ENCODE measurements at regions not wholly inside any gene's neighbourhood (a gene's known extent, or its start where the extent isn't known, plus 50 kb on each side); places are given as distances from the start of the nearest gene placed in this dataset.

- Histone ChIP-seq H3K27ac (no peak overlapping the region), H3K4me3 (no peak overlapping the region)
- no peak for TF ChIP-seq CTCF (IDR thresholded peaks at IDR 0.05)
- no peak for DNase-seq (ENCODE audit: low spot score)
Observed at GRCh38 chr1:95332754-95333153, 98.7 kb downstream of the RWDD3 start.

- no peak for TF ChIP-seq CTCF (IDR thresholded peaks at IDR 0.05)
- H3K4me3 ChIP-seq: no peak overlapping the region
- DNase-seq (ENCODE audit: low spot score): no peak
- H3K27ac ChIP-seq: no peak overlapping the region
Observed at GRCh38 chr1:95339377-95339776, 105.4 kb downstream of the RWDD3 start.

GRCh38 chr1:95340061-95340460 is 106.1 kb downstream of the RWDD3 start:
- Histone ChIP-seq H3K27ac (no peak overlapping the region), H3K4me3 (no peak overlapping the region)
- no peak for TF ChIP-seq CTCF (IDR thresholded peaks at IDR 0.05)
- DNase-seq (ENCODE audit: low spot score): no peak

GRCh38 chr1:95352767-95353166 is 118.8 kb downstream of the RWDD3 start:
- no peak overlapping the region for H3K27ac ChIP-seq
- no peak for TF ChIP-seq CTCF (IDR thresholded peaks at IDR 0.05)
- H3K4me3 ChIP-seq: no peak overlapping the region
- no peak for DNase-seq (ENCODE audit: low spot score)

- TF ChIP-seq CTCF (IDR thresholded peaks at IDR 0.05): no peak
- no peak overlapping the region for H3K27ac ChIP-seq
- no peak for DNase-seq (ENCODE audit: low spot score)
Observed at GRCh38 chr1:95353194-95353593, 119.2 kb downstream of the RWDD3 start.

GRCh38 chr1:95364546-95364945 is 130.5 kb downstream of the RWDD3 start:
- Histone ChIP-seq H3K27ac (no peak overlapping the region), H3K4me3 (no peak overlapping the region)
- DNase-seq (ENCODE audit: low spot score): no peak
- no peak for TF ChIP-seq CTCF (IDR thresholded peaks at IDR 0.05)

More at GRCh38 chr1:95353194-95353593, 119.2 kb downstream of the RWDD3 start:
- H3K4me3 ChIP-seq: no peak overlapping the region

- H3K27ac ChIP-seq: no peak overlapping the region
- no peak for DNase-seq (ENCODE audit: low spot score)
- no peak overlapping the region for H3K4me3 ChIP-seq
- no peak for TF ChIP-seq CTCF (IDR thresholded peaks at IDR 0.05)
Observed at GRCh38 chr1:95366498-95366897, 132.5 kb downstream of the RWDD3 start.
